ENCODE measurements at regions not wholly inside any gene's neighbourhood (a gene's known extent, or its start where the extent isn't known, plus 50 kb on each side); places are given as distances from the start of the nearest gene placed in this dataset.

GRCh38 chr10:53256623-53257022, 484.0 kb upstream of the MBL2 start:
- peaks cover 1% of the 10 kb centered on the region for H3K27me3 Mint-ChIP-seq (ENCODE audit: unreplicated experiment)
- H3K27ac Mint-ChIP-seq (ENCODE audit: unreplicated experiment), result no peak overlapping the region
- H3K9me3 Mint-ChIP-seq (ENCODE audit: unreplicated experiment), result no peaks in the 10 kb centered on the region
- no peak overlapping the region for H3K4me3 Mint-ChIP-seq (ENCODE audit: unreplicated experiment)
- no peak for DNase-seq (ENCODE audit: low spot score)
- H3K4me1 Mint-ChIP-seq (ENCODE audit: unreplicated experiment), result no peaks in the 10 kb centered on the region
- H3K36me3 Mint-ChIP-seq (ENCODE audit: low read depth, unreplicated experiment), result peaks cover 7% of the 10 kb centered on the region
- TF ChIP-seq CTCF (IDR thresholded peaks at IDR 0.05; ENCODE audit: unreplicated experiment), result no peak

- no peak for TF ChIP-seq CTCF (IDR thresholded peaks at IDR 0.05; ENCODE audit: unreplicated experiment)
- no peak for DNase-seq (ENCODE audit: low spot score)
- Mint-ChIP-seq H3K27me3 (ENCODE audit: unreplicated experiment) (peaks cover 1% of the 10 kb centered on the region), H3K36me3 (ENCODE audit: low read depth, unreplicated experiment) (peaks cover 7% of the 10 kb centered on the region), H3K27ac (ENCODE audit: unreplicated experiment) (no peak overlapping the region), H3K4me1 (ENCODE audit: unreplicated experiment) (no peaks in the 10 kb centered on the region), H3K4me3 (ENCODE audit: unreplicated experiment) (no peak overlapping the region), H3K9me3 (ENCODE audit: unreplicated experiment) (no peaks in the 10 kb centered on the region)
Measured at GRCh38 chr10:53255661-53256205, 483.1 kb upstream of the MBL2 start.

GRCh38 chr10:53253221-53253620, 480.6 kb upstream of the MBL2 start:
- DNase-seq (ENCODE audit: low spot score), result no peak
- TF ChIP-seq CTCF (IDR thresholded peaks at IDR 0.05; ENCODE audit: unreplicated experiment), result no peak
- H3K4me3 Mint-ChIP-seq (ENCODE audit: unreplicated experiment), result no peak overlapping the region
- H3K36me3 Mint-ChIP-seq (ENCODE audit: low read depth, unreplicated experiment), result peaks cover 11% of the 10 kb centered on the region
- H3K4me1 Mint-ChIP-seq (ENCODE audit: unreplicated experiment), result no peaks in the 10 kb centered on the region
- H3K27me3 Mint-ChIP-seq (ENCODE audit: unreplicated experiment), result peaks cover 1% of the 10 kb centered on the region
- no peaks in the 10 kb centered on the region for H3K9me3 Mint-ChIP-seq (ENCODE audit: unreplicated experiment)
- H3K27ac Mint-ChIP-seq (ENCODE audit: unreplicated experiment), result no peak overlapping the region

- no peak for TF ChIP-seq CTCF (IDR thresholded peaks at IDR 0.05; ENCODE audit: unreplicated experiment)
- Mint-ChIP-seq H3K27me3 (ENCODE audit: unreplicated experiment) (no peaks in the 10 kb centered on the region), H3K27ac (ENCODE audit: unreplicated experiment) (no peak overlapping the region), H3K9me3 (ENCODE audit: unreplicated experiment) (no peaks in the 10 kb centered on the region), H3K36me3 (ENCODE audit: low read depth, unreplicated experiment) (no peaks in the 10 kb centered on the region), H3K4me1 (ENCODE audit: unreplicated experiment) (no peaks in the 10 kb centered on the region), H3K4me3 (ENCODE audit: unreplicated experiment) (no peak overlapping the region)
- DNase-seq (ENCODE audit: low spot score), result no peak
Measured at GRCh38 chr10:53239873-53240272, 467.3 kb upstream of the MBL2 start.

- no peak for DNase-seq (ENCODE audit: low spot score)
- Mint-ChIP-seq H3K27ac (ENCODE audit: unreplicated experiment) (no peak overlapping the region), H3K4me3 (ENCODE audit: unreplicated experiment) (no peak overlapping the region), H3K27me3 (ENCODE audit: unreplicated experiment) (no peaks in the 10 kb centered on the region), H3K9me3 (ENCODE audit: unreplicated experiment) (no peaks in the 10 kb centered on the region), H3K4me1 (ENCODE audit: unreplicated experiment) (no peaks in the 10 kb centered on the region), H3K36me3 (ENCODE audit: low read depth, unreplicated experiment) (no peaks in the 10 kb centered on the region)
- no peak for TF ChIP-seq CTCF (IDR thresholded peaks at IDR 0.05; ENCODE audit: unreplicated experiment)
Measured at GRCh38 chr10:53236941-53237340, 464.4 kb upstream of the MBL2 start.
